ENCODE measurements at regions not wholly inside any gene's neighbourhood (a gene's known extent, or its start where the extent isn't known, plus 50 kb on each side); places are given as distances from the start of the nearest gene placed in this dataset.
"Not testable (repeated sequence)": the region's sequence is repeated elsewhere in the genome, so short reads cannot be mapped to it uniquely, and the experiment has no call there.

DNA sequence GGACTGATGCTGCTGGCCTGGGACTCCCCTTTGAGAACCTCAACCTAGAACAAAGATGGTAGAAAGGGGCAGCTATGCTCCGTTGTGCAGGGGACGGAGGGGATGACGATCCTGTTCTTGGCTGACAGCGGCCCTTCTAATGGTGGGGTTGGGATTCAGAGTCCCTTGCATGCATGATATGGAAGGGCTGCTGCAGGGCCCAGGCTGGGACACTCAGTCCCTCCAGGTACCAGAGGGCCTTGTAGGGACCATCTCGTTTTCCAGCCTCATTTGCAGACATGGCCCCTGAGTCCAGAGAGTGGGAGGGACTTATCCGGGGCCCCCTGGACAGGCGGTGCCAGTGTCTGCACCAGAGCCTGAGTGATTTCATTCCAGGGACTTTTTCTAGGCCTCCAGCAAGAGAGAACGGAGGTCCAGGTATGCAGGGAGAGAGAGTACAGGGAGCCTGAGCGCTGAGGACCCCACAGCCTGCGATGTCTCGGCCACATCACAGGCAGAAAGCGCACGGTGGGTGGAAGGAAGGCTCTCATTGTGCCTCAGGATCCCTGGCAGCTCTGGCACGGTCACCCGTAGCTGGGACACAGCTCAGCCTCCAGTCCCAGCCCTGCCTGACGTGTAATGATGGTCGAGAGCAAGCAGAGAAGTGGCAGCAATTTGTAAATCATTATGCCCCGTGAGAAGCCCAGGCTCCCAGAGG lies 860.8 kb downstream of the TBC1D22A start:
- no peak for DNase-seq (ENCODE audit: low read depth)

DNA sequence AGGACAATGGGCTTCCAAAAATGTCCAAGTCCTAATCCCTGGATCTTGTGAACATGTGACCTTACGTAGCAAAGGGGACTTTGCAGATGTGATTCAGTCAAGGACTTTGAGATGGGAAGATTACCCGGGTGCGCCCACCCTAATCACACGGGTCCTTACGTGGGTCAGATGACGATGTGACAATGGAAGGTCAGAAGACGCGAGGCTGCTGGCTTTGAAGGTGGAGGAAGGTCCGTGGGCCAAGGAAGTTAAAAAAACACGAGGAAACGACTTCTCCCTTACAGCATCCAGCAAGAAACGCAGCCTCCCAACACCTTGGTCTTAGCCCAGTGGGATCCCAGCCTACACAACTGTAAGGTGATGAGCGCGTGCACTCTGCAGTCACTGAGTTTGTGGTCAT lies 860.1 kb downstream of the TBC1D22A start:
- no peak for DNase-seq (ENCODE audit: low read depth)

DNA sequence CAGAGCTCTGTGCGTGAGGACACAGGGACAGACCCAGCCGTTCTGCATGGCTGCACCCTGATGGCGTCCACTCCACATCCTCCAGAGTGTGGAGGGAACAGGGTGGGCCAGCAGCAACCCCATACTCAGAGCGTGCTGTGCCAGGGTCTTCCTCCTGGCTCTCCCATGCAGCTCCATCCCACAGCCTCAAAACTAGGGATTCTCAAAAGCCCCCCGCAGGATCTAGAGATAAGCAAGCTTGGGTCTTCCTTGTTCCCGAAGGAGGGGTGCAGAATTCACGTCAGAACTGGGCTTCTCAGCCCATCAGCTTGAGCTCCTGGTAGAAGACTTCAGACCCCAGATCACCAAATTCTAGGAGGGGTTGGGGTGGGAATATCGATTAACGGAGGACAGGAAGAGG lies 858.8 kb downstream of the TBC1D22A start:
- DNase-seq (ENCODE audit: low read depth), result no peak

DNA sequence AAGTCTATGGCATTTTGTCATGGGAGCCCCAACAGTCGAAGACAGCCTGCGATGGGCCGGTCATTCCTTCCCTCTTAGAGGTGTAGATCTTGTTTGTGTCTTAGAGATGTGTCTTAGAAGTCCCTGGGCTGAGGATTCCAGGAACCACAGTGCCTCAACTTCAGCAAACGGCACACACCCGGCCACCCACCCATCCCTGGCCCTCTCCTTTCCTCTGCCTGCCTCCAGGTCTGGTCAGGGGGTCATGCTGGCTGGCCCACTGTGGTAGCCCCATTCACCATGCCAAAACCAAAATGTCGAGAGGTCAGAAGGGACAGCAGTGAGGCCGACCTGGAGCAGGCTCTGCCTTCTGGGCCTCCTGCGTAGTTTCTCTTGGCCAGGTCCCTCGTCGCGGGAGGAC lies 857.9 kb downstream of the TBC1D22A start:
- DNase-seq (ENCODE audit: low read depth), result no peak

DNA sequence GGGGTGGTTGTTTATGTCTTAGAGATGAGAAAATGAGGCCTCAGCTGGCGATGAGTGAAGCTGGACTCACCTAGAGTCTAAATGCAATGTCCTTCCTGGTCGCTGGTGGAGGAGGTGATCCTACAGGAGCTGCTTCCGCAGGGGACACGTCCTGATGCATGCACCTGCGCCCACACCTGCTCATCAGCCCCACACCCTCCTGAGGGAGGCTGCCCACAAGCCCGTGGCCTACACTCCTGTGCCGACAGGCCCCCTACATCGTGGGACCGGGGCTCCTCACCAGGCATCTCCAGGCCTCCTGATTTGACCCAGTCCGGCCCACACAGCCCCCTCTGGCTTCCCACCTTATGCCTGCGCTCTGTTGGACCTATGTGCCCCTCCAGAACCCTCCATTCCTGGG lies 857.2 kb downstream of the TBC1D22A start:
- no peak for DNase-seq (ENCODE audit: low read depth)

DNA sequence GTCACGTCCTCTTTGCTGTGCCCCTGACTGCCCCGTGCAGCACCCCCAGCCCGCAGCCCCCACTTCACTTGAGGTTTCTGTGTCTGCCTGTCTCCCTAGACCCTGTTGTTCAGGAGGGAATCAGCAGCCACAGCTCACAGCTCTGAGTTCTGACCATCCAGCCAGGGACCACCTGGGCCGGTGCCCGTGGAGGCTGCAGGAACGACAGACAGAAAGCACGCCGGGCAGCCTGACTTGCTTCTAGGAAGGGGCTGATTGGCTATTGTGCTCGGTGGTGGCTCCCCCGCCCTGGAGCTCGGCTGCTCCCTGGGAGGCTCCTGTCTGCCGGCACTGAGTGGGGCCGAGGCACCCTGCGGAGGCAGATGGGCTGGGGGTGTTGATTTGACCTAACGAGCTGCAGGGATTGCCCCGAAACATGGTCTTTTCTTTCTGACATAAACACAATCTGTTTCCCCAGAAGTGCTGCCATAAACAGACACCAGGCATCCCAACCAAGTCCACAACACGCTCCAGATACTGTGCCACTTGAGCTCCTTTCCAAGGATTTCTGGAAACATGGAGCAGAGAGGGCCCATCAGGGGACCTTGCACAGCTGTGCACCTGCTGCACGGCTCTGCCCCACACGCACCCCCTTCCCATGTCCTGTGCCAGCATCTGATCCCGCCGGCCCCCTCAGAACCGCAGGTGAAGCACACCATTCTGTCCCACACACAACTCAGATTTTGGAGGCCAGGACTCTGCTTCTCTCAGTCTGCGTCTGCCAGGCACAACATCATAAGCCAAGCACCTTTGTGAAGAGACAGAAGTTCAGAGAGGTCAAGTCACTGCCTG lies 855.9 kb downstream of the TBC1D22A start:
- DNase-seq (ENCODE audit: low read depth), result no peak

DNA sequence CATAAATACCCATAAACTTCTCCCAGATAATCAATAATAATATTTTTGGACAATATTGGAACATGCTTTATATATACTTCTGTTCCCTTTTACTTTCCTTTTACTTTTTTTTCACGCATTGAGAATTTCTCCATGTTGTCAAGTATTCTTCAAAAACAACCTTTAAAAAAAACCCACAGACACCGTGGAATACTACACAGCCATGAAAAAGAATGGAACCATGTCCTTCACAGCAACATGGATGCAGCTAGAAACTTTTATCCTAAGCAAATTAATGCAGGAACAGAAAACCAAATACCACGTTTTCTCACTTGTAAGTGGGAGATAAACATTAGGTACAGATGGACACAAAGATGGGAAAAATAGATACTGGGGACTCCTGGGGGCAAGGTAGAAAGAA lies 854.7 kb downstream of the TBC1D22A start:
- no peak for DNase-seq (ENCODE audit: low read depth)

DNA sequence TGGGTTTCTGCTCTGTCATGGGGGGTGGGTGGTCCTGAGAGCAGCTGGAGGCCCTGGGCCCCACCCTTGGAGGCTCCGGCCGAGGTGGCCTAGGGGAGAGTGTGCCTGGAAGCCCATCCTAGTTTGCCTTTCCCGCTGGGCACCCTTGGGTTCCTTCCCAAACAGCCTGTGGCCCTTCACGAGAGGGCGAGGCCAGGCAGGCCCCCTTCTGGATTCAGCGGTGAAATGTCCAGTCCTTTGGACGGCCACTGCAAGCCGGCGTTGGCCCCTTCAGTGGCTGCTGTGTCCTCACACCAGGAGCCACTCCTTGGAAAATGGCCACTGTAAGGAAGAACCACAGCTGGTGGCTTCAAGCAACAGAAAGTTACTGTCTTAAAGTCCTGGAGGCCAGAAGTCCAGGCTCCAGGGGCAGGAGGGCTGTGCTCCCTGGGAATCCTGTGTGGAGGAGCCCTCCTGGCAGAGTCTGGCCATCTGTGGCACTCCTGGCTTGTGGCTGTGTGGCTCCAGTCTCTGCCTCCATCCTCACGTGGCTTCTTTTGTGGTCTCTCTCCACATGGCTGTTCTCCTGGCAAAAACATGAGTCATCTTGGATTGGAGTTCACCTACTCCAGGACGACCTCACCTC lies 854.1 kb downstream of the TBC1D22A start:
- no peak for DNase-seq (ENCODE audit: low read depth)

DNA sequence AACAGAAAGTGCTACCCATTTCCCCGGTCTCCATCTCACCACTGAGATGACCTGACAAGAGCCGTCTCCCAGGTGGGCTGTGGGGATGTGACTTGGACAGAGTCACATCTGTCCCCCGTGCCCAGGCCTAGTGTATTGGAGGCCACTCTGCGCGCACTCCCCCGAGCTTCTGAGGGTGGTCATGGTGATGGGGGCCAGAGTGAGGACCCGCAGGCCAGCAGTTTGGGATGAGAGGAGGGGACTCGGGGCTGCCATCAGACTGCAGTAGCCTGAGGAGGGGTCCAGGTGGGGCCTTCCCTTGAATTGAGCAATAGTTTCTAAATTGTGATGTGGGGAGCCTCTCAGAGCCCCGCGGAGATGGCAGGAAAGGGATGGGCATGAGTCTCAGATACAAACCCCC lies 852.6 kb downstream of the TBC1D22A start:
- no peak for DNase-seq (ENCODE audit: low read depth)

DNA sequence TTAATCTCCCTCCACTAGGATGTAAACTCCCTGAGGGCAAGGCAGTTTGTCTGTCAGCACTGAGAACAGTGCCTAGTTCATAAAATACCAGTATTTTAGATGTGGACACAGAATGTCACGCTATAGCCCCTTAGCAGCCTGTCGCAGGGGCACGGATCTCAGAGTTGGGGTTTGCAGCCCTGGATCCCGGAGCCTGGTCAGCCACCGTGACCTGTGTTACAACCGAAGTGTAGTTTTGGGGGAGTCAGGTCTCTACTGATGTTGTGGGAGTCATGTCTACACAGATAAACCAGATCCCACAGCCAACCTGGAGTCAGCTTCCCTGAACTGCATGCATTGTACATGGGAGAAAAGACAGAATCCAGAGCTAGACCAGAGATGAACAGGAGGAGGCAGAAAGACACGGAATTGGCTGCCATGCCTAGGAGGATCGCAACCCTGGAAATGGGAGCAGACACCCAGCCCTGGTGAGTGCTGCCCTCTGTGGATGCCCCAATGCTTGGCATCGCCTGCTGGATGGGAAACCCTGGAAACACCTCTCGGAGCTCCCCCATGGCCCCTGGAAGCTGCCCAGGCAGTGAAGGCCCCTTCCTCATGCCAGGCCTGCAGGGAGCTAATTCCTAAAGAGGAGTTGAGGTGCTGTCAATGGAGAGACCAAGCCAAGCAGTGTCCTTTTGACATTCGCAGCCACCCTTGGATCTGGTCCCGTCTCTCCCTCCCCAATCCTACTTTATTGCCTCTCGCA lies 851.3 kb downstream of the TBC1D22A start:
- no peak for DNase-seq (ENCODE audit: low read depth)

DNA sequence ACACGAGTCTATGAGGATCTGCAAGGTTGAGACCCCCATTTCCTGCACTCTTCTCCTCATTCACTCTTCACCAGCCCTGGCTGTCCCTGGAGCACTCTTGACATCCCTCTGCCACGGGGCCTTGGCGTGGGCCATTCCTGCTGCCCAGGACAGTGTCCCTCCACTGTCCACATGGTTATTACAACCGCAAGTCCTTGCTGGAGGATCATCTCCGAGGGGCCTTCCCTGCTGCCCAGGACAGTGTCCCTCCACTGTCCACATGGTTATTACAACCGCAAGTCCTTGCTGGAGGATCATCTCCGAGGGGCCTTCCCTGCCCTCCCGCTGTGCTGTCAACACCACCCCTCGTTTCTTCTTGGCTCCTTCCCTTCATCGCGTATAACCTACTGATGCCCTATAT lies 850.7 kb downstream of the TBC1D22A start:
- not testable (repeated sequence) for DNase-seq (ENCODE audit: low read depth)

DNA sequence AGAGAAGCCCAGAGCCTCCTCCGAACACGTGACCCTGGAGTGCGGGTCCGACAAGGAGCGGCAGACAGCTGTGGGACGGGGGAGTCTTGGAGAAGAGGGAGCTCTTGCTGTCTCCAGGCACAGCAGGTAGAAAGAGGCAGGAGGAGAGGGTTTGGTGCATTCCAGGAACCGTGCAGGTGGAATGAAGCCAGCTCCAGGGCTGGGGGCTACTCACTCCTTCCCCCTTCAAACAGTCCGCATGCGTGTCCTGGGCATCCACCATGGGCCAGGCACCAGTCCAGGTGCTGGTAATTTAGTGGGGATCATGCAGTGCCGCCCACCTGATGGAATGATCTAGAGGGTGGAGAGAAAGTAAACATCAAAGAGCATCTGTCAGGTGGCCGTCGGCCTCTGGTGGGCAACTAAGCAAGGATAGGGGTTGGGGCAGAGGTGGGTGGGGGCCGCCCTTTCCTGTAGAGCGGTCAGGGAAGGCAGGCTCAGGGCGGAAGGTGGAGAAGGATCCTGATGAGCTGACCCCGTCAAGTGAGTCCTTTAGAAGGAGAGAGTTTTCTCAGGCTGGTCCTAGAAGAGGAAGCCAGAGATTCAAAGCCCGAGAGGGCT lies 850.0 kb downstream of the TBC1D22A start:
- no peak for DNase-seq (ENCODE audit: low read depth)

DNA sequence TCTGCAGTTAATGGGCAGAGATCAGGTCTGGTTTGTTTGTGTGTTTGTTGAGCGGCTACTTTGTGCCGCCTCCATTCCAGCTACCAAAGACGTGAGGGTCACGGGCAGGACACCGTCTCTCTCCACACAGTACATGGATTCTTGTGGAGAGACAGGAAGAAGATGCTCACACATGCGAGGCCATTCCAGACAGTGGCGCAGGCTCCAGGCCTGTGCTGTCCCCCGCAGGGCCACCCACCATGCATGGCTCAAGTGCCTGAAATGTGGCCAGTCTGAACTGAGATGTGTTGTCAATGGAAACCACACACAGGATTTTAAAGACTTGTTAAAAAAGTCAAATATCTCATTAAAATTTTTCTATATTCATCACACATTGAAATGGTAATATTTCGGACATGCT lies 848.3 kb downstream of the TBC1D22A start:
- DNase-seq (ENCODE audit: low read depth), result no peak

DNA sequence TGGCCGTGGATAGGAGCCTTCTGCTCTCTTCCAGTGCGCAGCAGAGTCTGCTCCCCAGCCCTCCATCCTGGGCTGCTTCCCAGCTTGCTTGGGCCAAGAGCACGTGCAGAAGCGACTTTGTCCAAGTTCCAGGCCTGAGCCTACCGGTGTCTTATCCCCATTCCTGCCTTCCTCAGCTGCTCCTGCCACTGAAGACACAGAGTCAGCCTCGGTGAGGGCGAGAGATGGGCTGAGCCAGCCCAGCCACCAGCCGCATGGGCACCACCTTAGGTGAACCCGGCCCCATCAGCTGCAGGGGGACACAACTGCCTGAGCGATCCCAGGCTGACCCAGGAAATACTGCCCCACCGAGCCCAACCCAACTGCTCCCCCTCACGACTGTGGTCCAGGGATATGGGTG lies 847.8 kb downstream of the TBC1D22A start:
- no peak for DNase-seq (ENCODE audit: low read depth)

DNA sequence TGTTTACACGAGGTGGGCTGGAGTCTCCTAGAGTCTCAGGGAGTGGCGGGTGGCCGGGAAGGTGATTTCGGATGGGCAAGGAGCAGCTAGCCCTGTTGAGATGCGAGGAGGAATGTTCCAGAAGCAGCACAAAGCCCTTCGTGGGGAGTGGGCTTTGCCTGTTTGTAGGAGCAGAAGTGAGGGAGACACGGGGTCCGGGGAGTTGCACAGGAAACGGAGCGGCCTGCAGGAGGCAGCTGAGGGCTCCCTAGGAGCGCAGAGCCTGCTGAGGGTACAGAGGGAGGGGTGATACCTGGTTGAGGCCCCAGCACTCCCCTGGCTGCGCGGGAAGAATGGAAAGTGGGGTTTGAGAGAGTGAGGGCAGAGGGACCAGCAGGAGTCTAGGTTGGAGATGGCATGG lies 847.2 kb downstream of the TBC1D22A start:
- DNase-seq (ENCODE audit: low read depth), result no peak

DNA sequence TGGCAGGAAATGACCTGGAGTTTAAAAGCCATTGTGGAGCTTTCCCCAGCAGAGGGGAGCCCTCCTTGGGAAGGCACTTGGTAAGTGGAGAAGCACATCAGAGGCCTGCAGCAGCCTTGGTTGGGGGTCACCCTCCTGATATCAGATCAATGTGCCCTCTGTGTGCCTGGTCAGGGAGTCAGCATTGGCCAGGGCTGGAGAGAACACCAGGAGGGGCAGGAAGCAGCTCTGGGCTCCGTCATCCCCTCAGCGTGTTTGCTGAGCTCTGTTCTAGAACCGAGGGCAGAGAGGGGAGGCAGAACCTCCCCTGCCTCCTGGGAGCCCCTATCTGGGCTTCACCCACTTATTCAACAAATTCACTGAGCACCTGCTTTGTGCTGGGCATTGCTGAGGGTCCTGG lies 846.0 kb downstream of the TBC1D22A start:
- DNase-seq (ENCODE audit: low read depth), result no peak

DNA sequence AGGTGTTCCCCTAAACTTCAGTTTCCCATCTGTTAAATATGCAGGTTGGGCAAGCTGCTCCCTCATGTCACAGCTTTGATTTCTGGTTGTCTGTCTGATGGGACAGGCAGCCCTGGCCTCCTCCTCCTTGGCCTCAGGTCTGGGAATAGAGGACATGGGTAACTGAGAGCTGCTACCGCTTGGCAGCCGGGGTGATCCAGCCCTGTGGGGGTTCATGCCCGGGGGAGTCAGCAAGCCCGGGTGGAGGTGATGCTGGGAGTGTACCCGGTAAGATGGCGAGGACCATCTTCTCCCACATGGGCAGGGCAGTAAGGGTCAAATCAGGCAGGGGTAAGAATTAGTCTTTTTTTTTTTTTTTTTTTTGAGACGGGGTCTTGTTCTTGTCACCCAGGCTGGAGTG lies 845.0 kb downstream of the TBC1D22A start:
- no peak for DNase-seq (ENCODE audit: low read depth)

DNA sequence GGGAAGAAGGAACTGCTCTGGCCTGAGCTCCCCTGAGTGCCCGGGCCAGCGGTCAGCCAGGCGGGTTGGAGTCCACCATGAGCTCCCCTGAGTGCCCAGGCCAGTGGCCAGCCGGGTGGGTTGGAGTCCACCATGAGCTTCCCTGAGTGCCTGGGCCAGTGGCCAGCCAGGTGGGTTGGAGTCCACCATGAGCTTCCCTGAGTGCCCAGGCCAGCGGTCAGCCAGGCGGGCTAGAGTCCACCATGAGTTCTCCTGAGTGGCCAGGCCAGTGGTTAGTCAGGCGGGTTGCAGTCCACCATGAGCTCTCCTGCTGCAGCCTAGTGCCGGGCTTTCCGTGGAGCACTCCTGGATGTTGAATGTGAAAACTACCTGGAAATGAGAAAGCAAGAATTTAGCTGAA lies 844.0 kb downstream of the TBC1D22A start:
- DNase-seq (ENCODE audit: low read depth), result no peak

DNA sequence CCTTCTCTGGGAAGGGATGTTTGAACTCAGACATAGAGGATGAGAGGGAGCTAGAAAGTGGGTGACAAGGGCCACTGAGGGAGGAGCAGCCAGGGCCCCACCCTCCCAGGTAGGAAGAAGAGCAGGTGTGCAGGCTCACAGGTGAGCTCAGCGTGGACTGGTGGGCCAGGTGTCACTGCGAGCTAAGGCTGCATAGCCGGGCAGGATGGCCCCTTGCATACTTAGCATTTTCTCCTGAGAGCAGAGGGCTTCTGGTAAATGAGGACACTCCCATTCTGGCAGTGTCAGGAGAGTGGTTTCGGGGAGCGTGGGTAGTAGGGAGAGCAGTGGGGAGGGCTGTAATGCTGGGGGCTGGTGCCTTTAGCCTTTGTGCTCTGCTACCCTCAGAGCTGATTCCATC lies 843.4 kb downstream of the TBC1D22A start:
- no peak for DNase-seq (ENCODE audit: low read depth)

DNA sequence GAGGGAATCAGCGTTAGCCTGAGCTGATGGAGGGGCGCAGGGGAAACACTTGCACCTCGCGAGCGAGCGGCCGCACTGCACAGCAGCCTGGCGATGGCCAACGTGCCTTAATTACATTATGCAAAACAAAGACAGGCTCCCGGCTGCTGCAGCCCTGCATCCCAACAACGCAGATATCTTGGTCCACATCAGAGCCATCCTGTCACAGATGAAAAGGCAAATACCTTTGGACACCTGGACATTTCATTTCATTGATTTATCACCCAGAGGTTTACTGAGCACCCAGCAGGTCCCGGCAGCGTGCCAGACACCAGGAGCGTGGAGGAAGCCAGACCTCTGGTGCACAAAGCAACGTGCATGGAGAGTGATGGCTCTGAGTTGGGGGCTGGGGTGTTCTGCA lies 843.0 kb downstream of the TBC1D22A start:
- DNase-seq (ENCODE audit: low read depth), result no peak

DNA sequence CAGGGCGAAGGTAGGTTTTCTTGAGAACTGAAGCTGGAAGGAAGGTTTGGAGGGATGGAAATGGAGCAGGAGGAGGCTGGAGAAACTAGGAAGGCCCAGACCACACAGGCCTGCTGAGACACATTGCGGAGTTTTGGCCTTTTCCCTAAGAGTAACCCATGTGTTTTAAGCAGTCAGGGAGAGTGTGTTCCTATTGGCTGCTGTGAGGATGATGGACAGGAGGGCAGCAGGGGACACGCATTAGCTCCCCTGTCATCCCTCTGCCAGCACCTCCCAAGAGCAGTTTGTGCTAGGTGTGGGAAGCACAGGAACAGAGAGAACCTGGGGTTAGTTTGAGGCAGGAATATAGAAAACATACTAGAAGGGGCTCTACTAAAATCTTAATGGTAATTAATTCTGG lies 842.1 kb downstream of the TBC1D22A start:
- no peak for DNase-seq (ENCODE audit: low read depth)

DNA sequence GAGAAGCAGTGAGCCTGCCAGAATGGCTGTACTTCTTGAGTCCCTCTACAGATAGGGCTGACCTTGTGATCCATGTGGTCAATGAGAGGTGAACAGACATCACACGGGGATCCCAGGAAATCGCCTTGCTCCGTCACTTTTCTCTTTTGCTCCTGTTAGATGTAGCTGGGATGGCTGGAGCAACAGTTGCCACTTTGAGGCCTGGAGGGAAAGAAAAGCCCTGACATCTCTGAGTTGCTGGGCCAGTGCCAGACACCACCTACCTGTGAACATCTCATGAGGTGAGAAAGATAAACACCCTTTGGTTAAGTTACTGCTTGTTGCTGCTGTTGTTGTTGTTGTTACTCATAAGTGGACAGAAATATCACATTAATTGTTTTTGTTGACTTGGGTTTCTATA lies 840.3 kb downstream of the TBC1D22A start:
- DNase-seq (ENCODE audit: low read depth), result no peak
